ENCODE measurements at regions not wholly inside any gene's neighbourhood (a gene's known extent, or its start where the extent isn't known, plus 50 kb on each side); places are given as distances from the start of the nearest gene placed in this dataset.

DNA sequence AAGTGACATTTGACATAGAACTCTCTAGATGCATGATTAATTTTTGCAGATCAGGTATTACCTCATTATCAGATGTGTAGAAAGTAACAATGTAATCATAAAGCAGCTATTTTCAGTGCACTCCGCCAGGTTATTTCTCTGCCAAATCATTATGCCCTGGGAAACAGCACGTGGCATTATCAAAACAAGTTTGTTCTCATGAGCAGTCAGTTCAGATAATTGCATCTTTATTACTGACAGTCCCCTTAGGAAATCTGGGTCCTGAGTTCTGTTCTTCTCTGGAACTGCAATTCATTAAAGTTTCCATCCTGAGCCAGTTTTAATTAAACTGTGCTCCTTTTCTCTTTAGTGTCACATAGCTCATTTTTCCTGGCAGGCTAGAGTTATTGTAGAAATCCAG lies 94.7 kb upstream of the KRR1 start:
- no peak for DNase-seq (ENCODE audit: low spot score)

DNA sequence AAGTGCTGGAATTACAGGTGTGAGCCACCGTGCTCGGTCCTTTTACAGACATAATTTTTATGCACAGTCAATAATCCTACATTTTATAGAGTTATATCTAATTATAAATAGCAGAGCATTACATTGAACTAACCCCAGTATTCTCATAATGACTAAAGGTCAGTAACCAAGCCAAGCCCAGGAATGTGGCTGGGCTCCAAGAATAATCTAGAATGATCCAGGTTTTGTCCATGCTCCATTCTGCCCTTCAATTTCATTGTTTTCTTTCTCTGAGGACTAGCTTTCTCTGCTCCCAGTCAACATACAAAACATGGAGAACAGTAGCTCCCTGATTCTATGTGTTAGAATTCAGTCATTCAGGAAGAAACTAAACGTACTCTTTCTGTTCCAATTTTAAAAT lies 92.1 kb upstream of the KRR1 start:
- DNase-seq (ENCODE audit: low spot score) = no peak

DNA sequence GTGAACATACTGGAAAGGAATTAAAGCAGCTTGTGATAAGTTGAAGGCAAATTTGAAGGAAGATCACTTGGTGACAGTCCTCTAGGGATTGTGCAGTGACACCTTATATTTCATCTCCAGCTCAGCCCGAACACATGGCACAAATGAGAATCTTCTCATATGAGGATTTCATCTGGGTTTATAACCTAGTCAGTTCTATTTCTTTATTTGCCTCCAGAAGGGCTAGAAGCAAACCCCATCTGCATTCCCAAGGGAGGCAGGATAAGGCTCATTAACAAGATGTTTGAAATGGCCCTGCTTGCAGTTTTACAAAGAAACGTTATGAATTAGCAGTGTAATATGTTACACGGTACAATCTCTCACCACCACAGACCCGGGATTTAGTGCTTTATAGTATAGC lies 90.7 kb upstream of the KRR1 start:
- DNase-seq (ENCODE audit: low spot score) = no peak

DNA sequence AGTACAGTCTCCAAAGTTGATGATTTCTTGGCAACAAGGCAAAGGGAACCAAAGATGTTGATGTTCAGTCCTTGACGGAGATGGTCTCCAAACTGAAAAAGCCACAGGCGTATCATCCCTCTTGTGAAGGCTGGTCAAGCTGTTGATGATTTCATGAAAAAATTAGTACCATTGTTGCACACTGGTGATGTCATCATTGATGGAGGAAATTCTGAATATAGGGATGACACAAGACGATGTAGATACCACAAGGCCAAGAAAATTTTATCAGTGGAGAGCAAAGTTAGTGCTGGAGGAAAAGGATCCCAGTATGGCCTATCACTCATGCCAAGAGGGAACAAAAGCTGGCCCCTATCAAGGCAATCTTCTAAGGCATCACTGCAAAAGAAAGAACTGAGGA lies 88.7 kb upstream of the KRR1 start:
- DNase-seq (ENCODE audit: low spot score) = no peak

DNA sequence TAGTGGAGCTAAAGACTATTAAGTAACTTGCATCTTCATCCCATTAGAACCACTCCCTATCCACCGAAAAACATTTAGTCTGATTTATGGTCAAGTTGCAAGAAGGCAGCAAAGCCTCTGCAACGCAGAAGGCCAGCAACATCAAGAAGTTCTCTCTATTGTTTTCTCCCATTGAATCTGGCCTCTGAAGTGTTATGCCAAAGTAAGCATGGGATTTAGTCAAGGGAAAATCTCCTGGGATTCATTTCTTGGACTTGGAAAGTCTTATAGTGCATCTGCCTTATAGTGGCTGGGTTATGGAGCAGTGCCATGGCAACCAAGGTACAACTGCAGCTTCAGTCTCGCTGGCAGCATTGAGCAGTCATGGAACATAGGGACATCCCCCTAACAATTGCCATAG lies 87.7 kb upstream of the KRR1 start:
- DNase-seq (ENCODE audit: low spot score) = no peak

GRCh38 chr12:75596406-75596805 lies 85.0 kb upstream of the KRR1 start:
- DNase-seq (ENCODE audit: low spot score) = no peak

DNA sequence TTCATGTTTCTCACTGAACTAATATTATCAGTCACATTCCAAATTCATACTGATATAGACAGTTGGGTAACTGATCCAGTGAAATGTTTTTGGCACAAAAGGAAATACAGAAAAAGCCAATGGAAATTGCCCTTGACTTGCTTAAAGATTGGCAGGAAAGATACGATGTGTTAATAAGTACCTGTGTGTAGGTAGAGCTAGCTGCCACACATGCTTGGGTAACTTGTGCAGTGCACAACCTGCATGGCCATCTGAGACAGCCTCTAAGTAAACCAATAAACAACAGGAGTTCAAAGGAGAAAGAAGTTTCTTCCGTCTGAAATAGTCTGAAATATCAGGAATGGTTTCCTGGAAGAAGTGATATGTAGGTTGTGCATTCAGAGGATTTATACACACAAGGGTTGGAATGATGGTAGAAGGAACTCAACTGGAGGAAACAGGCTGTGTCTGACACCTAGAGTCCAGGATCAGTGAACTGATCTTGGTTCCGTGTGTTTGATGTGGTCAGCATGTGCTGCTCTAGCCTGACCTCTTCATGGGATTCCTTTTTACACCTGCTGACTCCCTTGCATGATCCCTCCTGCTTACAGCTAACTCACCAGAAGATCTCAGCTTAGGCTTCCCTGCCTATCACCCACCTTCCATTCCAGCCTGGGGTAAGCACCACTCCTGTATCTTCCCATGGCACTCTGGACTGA lies 81.4 kb upstream of the KRR1 start:
- no peak for DNase-seq (ENCODE audit: low spot score)

DNA sequence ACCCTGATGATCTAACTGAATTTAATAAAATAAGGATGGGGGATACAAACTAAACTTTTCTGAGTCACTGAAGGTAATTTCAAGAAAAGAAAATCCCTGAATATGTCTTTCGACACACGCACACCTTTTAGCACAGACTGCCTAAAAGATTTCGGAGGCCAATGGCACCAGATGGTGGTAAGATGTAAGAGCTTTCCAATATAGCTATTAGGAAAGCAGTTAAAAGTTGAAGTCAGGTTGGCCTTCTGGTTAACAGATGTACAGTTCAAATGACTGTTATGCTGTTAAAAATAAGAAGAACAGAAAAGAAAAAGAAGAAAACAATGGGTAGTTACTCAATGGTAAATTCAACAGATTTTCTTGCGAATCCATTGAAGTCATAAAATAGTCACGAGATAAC lies 80.7 kb upstream of the KRR1 start:
- DNase-seq (ENCODE audit: low spot score) = no peak

- no peak for DNase-seq (ENCODE audit: low spot score)
These were observed 80.2 kb upstream of the KRR1 start for GRCh38 chr12:75591628-75592027.

DNA sequence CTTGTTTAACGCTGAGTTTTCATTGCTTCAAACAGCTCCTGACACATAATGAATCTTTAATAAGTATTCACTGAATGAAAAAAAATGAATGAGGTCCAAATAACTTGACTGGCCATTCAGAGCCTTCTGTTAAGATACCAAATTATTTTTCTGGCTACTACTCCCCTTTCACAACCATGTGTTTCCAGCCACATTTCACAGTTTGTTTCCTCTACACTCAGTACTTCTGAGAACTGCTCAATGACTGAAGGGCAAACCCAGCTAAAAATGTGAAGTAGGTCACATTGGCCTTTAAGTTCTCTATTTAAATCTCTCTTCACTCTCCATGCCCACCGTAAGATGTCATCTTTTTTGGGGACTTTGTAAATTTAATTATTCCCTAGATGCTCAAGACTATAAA lies 78.4 kb upstream of the KRR1 start:
- DNase-seq (ENCODE audit: low spot score) = no peak

- DNase-seq (ENCODE audit: low spot score) = no peak
These were observed 76.1 kb upstream of the KRR1 start for GRCh38 chr12:75587340-75588106.

GRCh38 chr12:75585330-75585729 lies 73.9 kb upstream of the KRR1 start:
- peak; percentile 83 for DNase-seq (ENCODE audit: low spot score)

GRCh38 chr12:75583355-75583754 lies 71.9 kb upstream of the KRR1 start:
- no peak for DNase-seq (ENCODE audit: low spot score)

GRCh38 chr12:75581515-75581914 lies 70.1 kb upstream of the KRR1 start:
- DNase-seq (ENCODE audit: low spot score) = no peak

DNA sequence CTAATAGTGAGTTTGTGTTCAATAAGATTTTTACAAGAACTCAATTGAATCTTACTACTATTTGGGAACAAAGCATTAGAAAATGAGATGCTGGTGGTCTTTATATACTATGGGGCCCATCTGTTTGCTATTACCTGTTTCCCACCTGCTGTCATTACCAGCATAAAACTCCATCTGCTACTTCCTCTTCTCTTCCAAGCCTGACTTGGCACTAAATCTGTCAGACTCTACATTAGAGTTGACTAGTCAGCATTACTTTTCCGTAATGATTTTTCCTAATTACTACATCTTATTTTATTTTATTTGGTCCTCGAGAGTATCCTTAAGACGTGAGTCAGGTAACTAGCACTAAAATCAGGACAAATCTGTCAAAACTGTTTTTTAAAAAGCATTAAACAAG lies 68.1 kb upstream of the KRR1 start:
- no peak for DNase-seq (ENCODE audit: low spot score)

- no peak for DNase-seq (ENCODE audit: low spot score)
These were observed 67.1 kb upstream of the KRR1 start for GRCh38 chr12:75578546-75578945.

GRCh38 chr12:75577812-75578211 lies 66.4 kb upstream of the KRR1 start:
- no peak for DNase-seq (ENCODE audit: low spot score)

GRCh38 chr12:75571656-75572205 lies 60.3 kb upstream of the KRR1 start:
- DNase-seq (ENCODE audit: low spot score) = no peak

- DNase-seq (ENCODE audit: low spot score) = no peak
These were observed 59.8 kb upstream of the KRR1 start for GRCh38 chr12:75571204-75571603.

- no peak for DNase-seq (ENCODE audit: low spot score)
These were observed 57.4 kb upstream of the KRR1 start for GRCh38 chr12:75568801-75569200.

DNA sequence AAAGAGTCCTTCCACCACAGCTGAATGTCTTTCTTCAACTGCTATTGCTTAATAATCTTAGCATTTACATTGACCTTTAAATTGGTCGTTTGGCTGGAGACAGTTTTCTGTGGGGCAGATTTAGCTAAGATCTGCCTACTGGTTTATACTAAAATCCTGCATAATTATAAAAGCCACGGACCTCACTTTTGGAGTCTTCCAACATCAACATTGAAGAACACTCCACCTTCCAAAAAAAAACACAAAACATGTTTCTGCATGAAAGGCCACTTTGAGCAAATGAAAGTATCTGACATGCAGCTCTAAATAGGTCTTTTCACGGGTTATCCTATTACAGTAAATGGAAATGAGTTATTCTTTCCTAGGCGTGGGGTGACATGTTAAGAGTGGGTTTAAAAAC lies 57.0 kb upstream of the KRR1 start:
- no peak for DNase-seq (ENCODE audit: low spot score)

GRCh38 chr12:75565795-75566194 lies 54.4 kb upstream of the KRR1 start:
- DNase-seq (ENCODE audit: low spot score) = no peak

DNA sequence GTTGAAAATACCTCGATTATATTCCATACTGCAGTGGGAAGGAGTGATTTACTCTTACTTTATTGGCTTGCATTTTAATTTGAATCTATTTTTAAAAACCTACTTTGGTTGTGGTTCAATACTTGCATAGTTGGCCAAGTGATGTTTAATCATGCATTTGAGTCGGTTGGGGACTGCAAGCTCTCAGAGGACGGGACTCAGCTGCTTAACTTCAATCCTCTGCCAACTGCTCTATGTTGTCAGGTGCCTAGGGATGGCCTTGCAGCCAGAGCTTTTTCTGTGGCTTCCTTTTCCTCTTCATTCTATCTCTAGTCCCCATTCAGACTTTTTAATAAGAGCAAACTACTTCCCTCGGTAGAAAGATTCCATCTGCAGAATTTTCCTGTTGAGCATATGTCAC lies 53.4 kb upstream of the KRR1 start:
- DNase-seq (ENCODE audit: low spot score) = no peak

Measured in A172 (cell line).